ENCODE measurements at regions not wholly inside any gene's neighbourhood (a gene's known extent, or its start where the extent isn't known, plus 50 kb on each side); places are given as distances from the start of the nearest gene placed in this dataset.

GRCh38 chrX:39950018-39950688 lies 147.6 kb downstream of the BCOR start:
- TF ChIP-seq CTCF (IDR thresholded peaks at IDR 0.05; ENCODE audit: low read depth, low read length, missing input control): no peak
- no peak for TF ChIP-seq RAD21 (IDR thresholded peaks at IDR 0.05)
- TF ChIP-seq ATF3 (IDR thresholded peaks at IDR 0.05): no peak
- no peak for TF ChIP-seq MAX (IDR thresholded peaks at IDR 0.05)
- no peak for TF ChIP-seq SP1 (IDR thresholded peaks at IDR 0.05)
- no peak for TF ChIP-seq YY1 (IDR thresholded peaks at IDR 0.05)
- TF ChIP-seq HNF4A (conservative IDR thresholded peaks at IDR 0.05): no peak
- TF ChIP-seq REST (IDR thresholded peaks at IDR 0.05): no peak
- TF ChIP-seq TAF1 (conservative IDR thresholded peaks at IDR 0.05): no peak
- TF ChIP-seq RXRA (IDR thresholded peaks at IDR 0.05): no peak
- TF ChIP-seq EGR1 (IDR thresholded peaks at IDR 0.05; ENCODE audit: low read depth in 2 of 2): no peak
- no peak for TF ChIP-seq FOXA1 (IDR thresholded peaks at IDR 0.05)
- TF ChIP-seq GABPA (IDR thresholded peaks at IDR 0.05 in 1 of 2, conservative IDR thresholded peaks at IDR 0.05 in 1 of 2): no peak
- no peak for TF ChIP-seq NR2F2 (IDR thresholded peaks at IDR 0.05)
